ENCODE measurements at regions not wholly inside any gene's neighbourhood (a gene's known extent, or its start where the extent isn't known, plus 50 kb on each side); places are given as distances from the start of the nearest gene placed in this dataset.

- Histone ChIP-seq H3K4me1 (ENCODE audit: control insufficient read depth in 2 of 2, insufficient read depth in 2 of 2, low read length in 2 of 2) (no peaks in the 10 kb centered on the region), H3K27ac (ENCODE audit: low read depth in 2 of 2, low read length in 2 of 2) (no peak overlapping the region), H3K9me3 (ENCODE audit: control insufficient read depth in 2 of 2, low read length in 2 of 2) (no peaks in the 10 kb centered on the region), H3K27me3 (ENCODE audit: control insufficient read depth in 2 of 2, insufficient read depth in 2 of 2, low read length in 2 of 2) (no peaks in the 10 kb centered on the region), H3K4me3 (ENCODE audit: low read length in 2 of 2) (no peak overlapping the region), H3K9ac (ENCODE audit: low read depth in 1 of 2, low read length in 2 of 2) (no peak overlapping the region), H3K36me3 (ENCODE audit: control insufficient read depth in 2 of 2, insufficient read depth in 2 of 2, low read length in 2 of 2) (no peaks in the 10 kb centered on the region)
Measured at GRCh38 chr6:147910281-147910680, 401.8 kb downstream of the SAMD5 start.

DNA sequence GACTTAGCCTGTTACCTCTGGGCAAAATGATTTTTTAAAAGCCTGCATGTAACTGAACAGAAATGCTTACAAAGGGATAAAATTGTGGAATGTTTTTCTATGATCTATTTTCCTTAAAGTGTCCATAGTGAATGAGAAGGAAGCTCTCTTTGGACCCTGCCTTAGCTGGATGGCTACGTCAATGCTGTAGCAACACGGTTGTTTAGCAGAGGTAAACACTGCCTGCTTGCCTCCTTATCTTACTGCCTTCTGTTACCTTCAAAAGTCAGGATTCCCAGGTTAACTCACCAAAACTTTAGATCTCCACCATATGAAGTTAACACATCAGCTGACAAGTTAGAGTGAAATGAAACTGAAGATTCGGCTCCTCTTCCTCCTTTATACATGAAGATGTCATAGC is 402.6 kb downstream of the SAMD5 start:
- no peak overlapping the region for H3K9ac ChIP-seq (ENCODE audit: low read depth in 1 of 2, low read length in 2 of 2)
- no peak overlapping the region for H3K27ac ChIP-seq (ENCODE audit: low read depth in 2 of 2, low read length in 2 of 2)
- H3K4me3 ChIP-seq (ENCODE audit: low read length in 2 of 2), result no peak overlapping the region
- H3K4me1 ChIP-seq (ENCODE audit: control insufficient read depth in 2 of 2, insufficient read depth in 2 of 2, low read length in 2 of 2), result no peaks in the 10 kb centered on the region
- H3K36me3 ChIP-seq (ENCODE audit: control insufficient read depth in 2 of 2, insufficient read depth in 2 of 2, low read length in 2 of 2), result no peaks in the 10 kb centered on the region
- no peaks in the 10 kb centered on the region for H3K9me3 ChIP-seq (ENCODE audit: control insufficient read depth in 2 of 2, low read length in 2 of 2)
- H3K27me3 ChIP-seq (ENCODE audit: control insufficient read depth in 2 of 2, insufficient read depth in 2 of 2, low read length in 2 of 2), result no peaks in the 10 kb centered on the region

- H3K36me3 ChIP-seq (ENCODE audit: control insufficient read depth in 2 of 2, insufficient read depth in 2 of 2, low read length in 2 of 2), result no peaks in the 10 kb centered on the region
- H3K27ac ChIP-seq (ENCODE audit: low read depth in 2 of 2, low read length in 2 of 2), result no peak overlapping the region
Measured at GRCh38 chr6:147911686-147912085, 403.2 kb downstream of the SAMD5 start.

GRCh38 chr6:147922799-147923198 is 414.3 kb downstream of the SAMD5 start:
- H3K4me3 ChIP-seq (ENCODE audit: low read length in 2 of 2), result no peak overlapping the region
- no peaks in the 10 kb centered on the region for H3K9me3 ChIP-seq (ENCODE audit: control insufficient read depth in 2 of 2, low read length in 2 of 2)
- no peaks in the 10 kb centered on the region for H3K36me3 ChIP-seq (ENCODE audit: control insufficient read depth in 2 of 2, insufficient read depth in 2 of 2, low read length in 2 of 2)
- H3K27ac ChIP-seq (ENCODE audit: low read depth in 2 of 2, low read length in 2 of 2), result no peak overlapping the region
- H3K27me3 ChIP-seq (ENCODE audit: control insufficient read depth in 2 of 2, insufficient read depth in 2 of 2, low read length in 2 of 2), result no peaks in the 10 kb centered on the region
- no peaks in the 10 kb centered on the region for H3K4me1 ChIP-seq (ENCODE audit: control insufficient read depth in 2 of 2, insufficient read depth in 2 of 2, low read length in 2 of 2)
- no peak overlapping the region for H3K9ac ChIP-seq (ENCODE audit: low read depth in 1 of 2, low read length in 2 of 2)

More at GRCh38 chr6:147911686-147912085, 403.2 kb downstream of the SAMD5 start:
- Histone ChIP-seq H3K9ac (ENCODE audit: low read depth in 1 of 2, low read length in 2 of 2) (no peak overlapping the region), H3K27me3 (ENCODE audit: control insufficient read depth in 2 of 2, insufficient read depth in 2 of 2, low read length in 2 of 2) (no peaks in the 10 kb centered on the region), H3K9me3 (ENCODE audit: control insufficient read depth in 2 of 2, low read length in 2 of 2) (no peaks in the 10 kb centered on the region), H3K4me1 (ENCODE audit: control insufficient read depth in 2 of 2, insufficient read depth in 2 of 2, low read length in 2 of 2) (no peaks in the 10 kb centered on the region), H3K4me3 (ENCODE audit: low read length in 2 of 2) (no peak overlapping the region)

GRCh38 chr6:147924598-147924997 is 416.1 kb downstream of the SAMD5 start:
- no peaks in the 10 kb centered on the region for H3K36me3 ChIP-seq (ENCODE audit: control insufficient read depth in 2 of 2, insufficient read depth in 2 of 2, low read length in 2 of 2)
- H3K9me3 ChIP-seq (ENCODE audit: control insufficient read depth in 2 of 2, low read length in 2 of 2), result no peaks in the 10 kb centered on the region
- no peaks in the 10 kb centered on the region for H3K27me3 ChIP-seq (ENCODE audit: control insufficient read depth in 2 of 2, insufficient read depth in 2 of 2, low read length in 2 of 2)
- H3K27ac ChIP-seq (ENCODE audit: low read depth in 2 of 2, low read length in 2 of 2), result no peak overlapping the region
- H3K4me1 ChIP-seq (ENCODE audit: control insufficient read depth in 2 of 2, insufficient read depth in 2 of 2, low read length in 2 of 2), result no peaks in the 10 kb centered on the region
- no peak overlapping the region for H3K9ac ChIP-seq (ENCODE audit: low read depth in 1 of 2, low read length in 2 of 2)
- no peak overlapping the region for H3K4me3 ChIP-seq (ENCODE audit: low read length in 2 of 2)

DNA sequence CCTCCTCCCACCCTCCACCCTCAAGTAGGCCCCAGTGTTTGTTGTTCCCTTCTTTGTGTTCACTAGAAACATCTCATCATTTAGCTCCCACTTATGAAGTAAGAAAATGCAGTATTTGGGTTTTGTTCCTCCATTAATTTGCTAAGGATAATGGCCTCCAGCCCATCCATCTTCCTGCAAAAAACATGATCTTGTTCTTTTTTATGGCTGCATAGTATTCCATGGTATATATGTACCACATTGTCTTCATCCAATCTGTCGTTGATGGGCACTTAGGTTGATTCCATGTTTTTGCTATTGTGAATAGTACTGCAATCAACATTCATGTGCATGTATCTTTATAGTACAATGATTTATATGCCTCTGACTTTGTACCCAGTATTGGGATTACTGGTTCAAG is 416.8 kb upstream of the SASH1 start:
- Histone ChIP-seq H3K4me3 (ENCODE audit: low read length in 2 of 2) (no peak overlapping the region), H3K9me3 (ENCODE audit: control insufficient read depth in 2 of 2, low read length in 2 of 2) (no peaks in the 10 kb centered on the region), H3K9ac (ENCODE audit: low read depth in 1 of 2, low read length in 2 of 2) (no peak overlapping the region), H3K36me3 (ENCODE audit: control insufficient read depth in 2 of 2, insufficient read depth in 2 of 2, low read length in 2 of 2) (no peaks in the 10 kb centered on the region), H3K4me1 (ENCODE audit: control insufficient read depth in 2 of 2, insufficient read depth in 2 of 2, low read length in 2 of 2) (no peaks in the 10 kb centered on the region), H3K27ac (ENCODE audit: low read depth in 2 of 2, low read length in 2 of 2) (no peak overlapping the region), H3K27me3 (ENCODE audit: control insufficient read depth in 2 of 2, insufficient read depth in 2 of 2, low read length in 2 of 2) (no peaks in the 10 kb centered on the region)

DNA sequence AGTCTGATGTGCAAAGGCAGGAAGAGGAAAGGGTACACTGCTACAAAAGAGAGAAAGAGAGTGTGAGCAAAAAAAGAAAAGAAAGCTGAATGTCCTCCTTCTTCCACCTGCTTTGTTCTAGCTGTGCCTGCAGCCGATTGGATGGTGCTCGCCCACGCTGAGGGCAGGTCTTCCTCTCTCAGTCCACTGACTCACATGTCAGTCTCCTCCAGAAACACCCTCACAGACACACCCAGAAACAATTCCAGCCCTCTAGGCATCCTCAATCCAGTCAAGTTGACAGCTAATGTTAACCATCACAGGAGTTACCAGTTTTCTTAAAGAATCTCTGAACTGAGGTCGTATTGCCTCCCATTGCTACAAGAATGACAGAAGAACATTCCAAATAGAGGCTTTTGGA is 411.9 kb upstream of the SASH1 start:
- Histone ChIP-seq H3K27ac (ENCODE audit: low read depth in 2 of 2, low read length in 2 of 2) (no peak overlapping the region), H3K36me3 (ENCODE audit: control insufficient read depth in 2 of 2, insufficient read depth in 2 of 2, low read length in 2 of 2) (no peaks in the 10 kb centered on the region), H3K27me3 (ENCODE audit: control insufficient read depth in 2 of 2, insufficient read depth in 2 of 2, low read length in 2 of 2) (no peaks in the 10 kb centered on the region), H3K4me1 (ENCODE audit: control insufficient read depth in 2 of 2, insufficient read depth in 2 of 2, low read length in 2 of 2) (no peaks in the 10 kb centered on the region), H3K9ac (ENCODE audit: low read depth in 1 of 2, low read length in 2 of 2) (no peak overlapping the region), H3K9me3 (ENCODE audit: control insufficient read depth in 2 of 2, low read length in 2 of 2) (no peaks in the 10 kb centered on the region), H3K4me3 (ENCODE audit: low read length in 2 of 2) (no peak overlapping the region)

- H3K27me3 ChIP-seq (ENCODE audit: control insufficient read depth in 2 of 2, insufficient read depth in 2 of 2, low read length in 2 of 2), result no peaks in the 10 kb centered on the region
- no peaks in the 10 kb centered on the region for H3K4me1 ChIP-seq (ENCODE audit: control insufficient read depth in 2 of 2, insufficient read depth in 2 of 2, low read length in 2 of 2)
- no peak overlapping the region for H3K4me3 ChIP-seq (ENCODE audit: low read length in 2 of 2)
- H3K9me3 ChIP-seq (ENCODE audit: control insufficient read depth in 2 of 2, low read length in 2 of 2), result no peaks in the 10 kb centered on the region
- no peaks in the 10 kb centered on the region for H3K36me3 ChIP-seq (ENCODE audit: control insufficient read depth in 2 of 2, insufficient read depth in 2 of 2, low read length in 2 of 2)
- no peak overlapping the region for H3K9ac ChIP-seq (ENCODE audit: low read depth in 1 of 2, low read length in 2 of 2)
- H3K27ac ChIP-seq (ENCODE audit: low read depth in 2 of 2, low read length in 2 of 2), result no peak overlapping the region
Measured at GRCh38 chr6:147933224-147933623, 409.4 kb upstream of the SASH1 start.

DNA sequence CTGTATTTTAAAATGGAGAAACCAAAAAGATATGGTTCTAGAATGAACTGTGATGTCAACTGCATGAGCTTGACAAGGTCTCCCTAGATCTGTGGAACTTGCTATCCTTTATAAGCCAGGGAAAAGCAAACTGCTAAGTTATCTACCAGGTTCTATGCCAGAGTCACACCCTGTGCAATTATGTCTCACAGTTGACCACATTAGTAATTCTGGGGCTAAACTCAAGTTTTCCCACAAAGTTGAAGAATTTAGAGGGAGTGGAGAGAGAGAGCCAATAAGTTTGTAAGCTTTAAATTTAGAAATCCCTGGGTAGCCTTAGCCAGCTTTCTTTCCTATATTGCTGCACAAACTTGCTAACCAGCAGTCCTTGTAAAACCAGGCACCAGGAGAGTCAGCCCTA is 407.0 kb upstream of the SASH1 start:
- no peak overlapping the region for H3K27ac ChIP-seq (ENCODE audit: low read depth in 2 of 2, low read length in 2 of 2)
- H3K4me1 ChIP-seq (ENCODE audit: control insufficient read depth in 2 of 2, insufficient read depth in 2 of 2, low read length in 2 of 2), result no peaks in the 10 kb centered on the region
- no peak overlapping the region for H3K9ac ChIP-seq (ENCODE audit: low read depth in 1 of 2, low read length in 2 of 2)
- H3K27me3 ChIP-seq (ENCODE audit: control insufficient read depth in 2 of 2, insufficient read depth in 2 of 2, low read length in 2 of 2), result no peaks in the 10 kb centered on the region
- H3K9me3 ChIP-seq (ENCODE audit: control insufficient read depth in 2 of 2, low read length in 2 of 2), result no peaks in the 10 kb centered on the region
- no peaks in the 10 kb centered on the region for H3K36me3 ChIP-seq (ENCODE audit: control insufficient read depth in 2 of 2, insufficient read depth in 2 of 2, low read length in 2 of 2)
- H3K4me3 ChIP-seq (ENCODE audit: low read length in 2 of 2), result no peak overlapping the region

DNA sequence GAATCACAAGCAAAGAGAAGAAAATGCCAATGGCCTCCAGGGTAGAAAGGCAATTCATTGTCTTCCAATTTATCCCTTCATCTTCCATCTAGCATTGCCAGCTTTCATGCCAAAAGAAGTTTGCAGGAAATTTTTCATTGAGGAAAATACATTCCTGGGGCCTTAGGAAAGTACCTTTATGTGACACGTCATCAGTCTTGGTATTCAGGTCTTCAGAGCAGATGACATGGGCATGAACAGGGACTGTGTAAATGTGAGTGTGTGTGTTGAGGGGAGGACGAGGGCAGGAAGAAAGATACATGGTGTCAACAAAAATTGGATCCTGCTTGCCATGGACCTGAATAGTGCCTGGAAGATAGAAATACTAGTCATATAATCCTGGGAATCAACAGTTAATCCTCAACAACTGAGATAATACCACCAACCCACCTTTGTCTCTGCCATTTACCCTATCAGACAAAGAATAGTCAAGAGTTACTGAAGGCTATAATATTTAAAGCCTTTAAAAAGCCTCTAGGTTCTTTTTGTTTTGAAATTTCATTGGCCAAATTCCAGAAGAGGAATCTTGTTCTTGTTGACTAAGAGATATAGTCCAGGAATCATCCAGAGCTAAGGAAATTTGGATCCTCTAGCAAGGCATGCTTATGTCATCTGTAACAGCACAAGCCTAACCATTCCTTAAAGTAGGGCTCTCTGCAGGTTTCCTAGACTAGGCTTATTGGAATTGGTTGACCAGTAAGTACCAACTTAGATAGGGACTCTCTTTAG is 405.8 kb upstream of the SASH1 start:
- H3K4me3 ChIP-seq (ENCODE audit: low read length in 2 of 2), result no peak overlapping the region
- H3K36me3 ChIP-seq (ENCODE audit: control insufficient read depth in 2 of 2, insufficient read depth in 2 of 2, low read length in 2 of 2), result no peaks in the 10 kb centered on the region
- H3K4me1 ChIP-seq (ENCODE audit: control insufficient read depth in 2 of 2, insufficient read depth in 2 of 2, low read length in 2 of 2), result no peaks in the 10 kb centered on the region
- no peak overlapping the region for H3K27ac ChIP-seq (ENCODE audit: low read depth in 2 of 2, low read length in 2 of 2)
- H3K9me3 ChIP-seq (ENCODE audit: control insufficient read depth in 2 of 2, low read length in 2 of 2), result no peaks in the 10 kb centered on the region
- H3K27me3 ChIP-seq (ENCODE audit: control insufficient read depth in 2 of 2, insufficient read depth in 2 of 2, low read length in 2 of 2), result no peaks in the 10 kb centered on the region
- no peak overlapping the region for H3K9ac ChIP-seq (ENCODE audit: low read depth in 1 of 2, low read length in 2 of 2)
